GM19452 (cell line): ENCODE measurements at regions not wholly inside any gene's neighbourhood (a gene's known extent, or its start where the extent isn't known, plus 50 kb on each side); places are given as distances from the start of the nearest gene placed in this dataset.

Experiments
- ATAC-seq: cut with Tn5 transposase; IDR thresholded peaks from one replicate; pipeline ENCODE4 v1.9.1; 2021; ENCODE audit not compliant: unreplicated experiment

DNA sequence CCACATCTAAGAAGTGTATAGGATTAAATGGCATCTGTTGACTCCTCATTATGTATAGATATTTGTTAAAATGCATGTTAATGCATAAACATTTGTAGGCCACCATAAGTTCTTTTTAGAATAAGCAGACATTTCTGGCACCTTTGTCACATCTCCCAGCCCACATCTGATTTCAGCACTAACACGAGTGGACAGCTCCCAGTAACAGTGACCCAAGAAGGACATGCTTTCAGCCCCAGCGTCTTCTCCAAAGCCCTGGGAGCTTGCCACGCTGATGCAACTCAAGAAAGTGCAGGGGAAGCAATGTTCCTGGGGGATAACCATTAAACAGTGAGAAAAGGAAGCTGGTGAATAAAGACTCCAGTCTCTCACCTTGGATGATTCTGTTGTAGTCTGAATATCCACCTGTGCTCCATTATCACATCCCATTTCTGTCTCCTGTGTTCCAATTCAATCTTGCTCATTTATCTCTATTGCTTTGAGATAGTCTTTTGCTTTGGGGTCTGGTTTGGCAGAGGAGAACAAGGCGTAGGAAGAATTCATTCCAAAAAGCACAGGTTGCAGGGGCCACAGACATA lies 182.6 kb upstream of the THSD7B start:
- no peak for ATAC-seq

- ATAC-seq: no peak
These were observed 193.0 kb upstream of the THSD7B start for GRCh38 chr2:136572335-136572734.

- ATAC-seq: no peak
These were observed 208.1 kb upstream of the THSD7B start for GRCh38 chr2:136557203-136557602.

DNA sequence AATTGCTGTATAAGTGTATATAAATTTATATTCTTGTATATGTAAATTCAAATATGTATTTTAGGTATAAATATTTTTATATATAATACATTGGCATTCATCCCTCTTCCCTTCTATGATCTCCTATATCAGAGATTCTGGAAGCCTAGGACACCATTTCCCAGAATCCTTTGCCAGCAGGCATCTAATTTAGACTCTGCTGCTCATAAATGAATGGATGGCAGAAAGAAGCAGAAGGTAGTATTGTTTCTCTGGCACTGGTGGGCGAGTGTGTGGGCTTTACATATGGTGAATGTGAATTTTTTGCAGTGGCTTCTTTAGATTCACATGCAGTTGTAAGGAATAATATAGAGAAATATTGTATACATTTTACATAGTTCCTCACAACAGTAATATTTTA lies 215.2 kb upstream of the THSD7B start:
- no peak for ATAC-seq

- ATAC-seq: no peak
These were observed 226.0 kb upstream of the THSD7B start for GRCh38 chr2:136539355-136539754.

GRCh38 chr2:136538489-136538888 lies 226.9 kb upstream of the THSD7B start:
- no peak for ATAC-seq

- no peak for ATAC-seq
These were observed 230.5 kb upstream of the THSD7B start for GRCh38 chr2:136534811-136535210.

GRCh38 chr2:136532171-136532570 lies 233.2 kb upstream of the THSD7B start:
- ATAC-seq: no peak

- no peak for ATAC-seq
These were observed 233.6 kb upstream of the THSD7B start for GRCh38 chr2:136531731-136532130.

DNA sequence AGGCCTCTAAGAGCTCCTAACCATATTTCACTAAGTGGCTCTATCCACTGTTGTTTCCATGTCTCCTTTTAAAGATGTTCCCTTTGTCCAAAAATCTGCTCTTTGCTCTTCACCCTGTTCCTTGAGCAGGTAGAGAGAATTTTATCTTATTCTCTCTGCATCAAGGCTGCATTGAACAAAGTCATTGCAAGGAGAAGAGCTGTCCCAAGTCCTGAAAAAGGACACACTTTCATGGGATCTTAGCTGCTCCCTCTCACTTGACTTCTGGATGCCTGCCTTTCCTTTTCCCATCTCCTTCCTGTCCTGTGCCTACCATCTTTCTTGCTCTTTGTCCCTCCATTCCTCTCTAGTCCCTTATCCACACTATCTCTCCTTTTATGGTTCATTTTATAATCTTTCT lies 235.2 kb upstream of the THSD7B start:
- no peak for ATAC-seq

DNA sequence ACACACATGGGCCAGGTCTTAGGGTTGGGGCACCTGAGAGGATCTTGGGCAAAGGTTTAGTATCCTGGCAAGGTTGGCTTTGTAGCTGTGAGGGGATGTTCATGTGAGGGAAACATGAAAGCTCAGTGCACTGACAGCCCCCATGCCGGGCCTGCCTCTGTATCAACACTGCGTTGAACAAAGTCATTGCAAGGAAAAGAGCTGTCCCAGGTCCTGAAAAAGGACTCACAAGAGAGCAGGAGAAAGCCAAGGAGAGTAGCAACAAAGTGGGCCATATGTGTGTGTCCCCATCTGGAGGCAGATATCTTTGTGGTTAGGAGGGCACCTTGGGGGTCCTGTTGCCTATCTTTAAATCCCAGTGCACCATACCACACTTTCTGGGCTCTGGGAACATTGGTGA lies 237.8 kb upstream of the THSD7B start:
- ATAC-seq: no peak

DNA sequence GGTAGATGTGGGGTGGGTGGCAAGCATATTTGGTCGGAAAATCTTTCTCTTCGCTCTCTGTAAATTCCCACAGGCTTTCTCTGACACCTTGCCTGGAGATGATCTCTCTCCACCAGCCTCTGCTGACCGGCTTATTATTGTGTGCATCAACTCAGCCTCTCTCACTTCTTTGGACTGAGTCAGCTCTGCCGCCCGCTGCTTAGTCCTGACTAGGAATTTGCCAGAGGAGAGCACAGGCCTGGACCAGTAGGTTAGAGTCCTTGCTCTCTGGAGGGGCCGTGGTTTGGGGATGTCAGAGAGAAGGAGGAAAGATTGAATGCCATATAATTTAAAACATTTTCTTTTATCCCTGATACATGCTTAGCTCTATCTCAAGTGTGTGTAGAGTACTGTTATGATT lies 242.6 kb upstream of the THSD7B start:
- no peak for ATAC-seq

DNA sequence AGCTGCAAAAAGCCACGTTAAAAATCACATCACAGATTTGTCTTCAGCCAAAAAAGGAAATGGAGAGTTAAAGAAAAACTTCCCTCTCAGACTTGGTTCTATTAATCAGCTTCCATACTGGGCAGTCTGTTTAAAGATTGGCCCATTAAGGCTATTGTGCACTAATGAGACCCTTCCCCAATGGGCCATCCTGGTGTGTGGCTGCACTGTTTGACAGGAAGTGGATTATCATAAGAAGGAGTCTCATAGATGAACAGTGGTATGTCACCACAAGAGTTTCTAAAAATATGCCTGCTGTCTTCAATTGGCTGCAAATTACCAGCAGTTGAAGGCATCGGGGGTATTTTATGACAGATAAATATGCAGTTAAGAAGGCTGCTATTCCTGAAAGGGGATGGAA lies 247.6 kb upstream of the THSD7B start:
- no peak for ATAC-seq

- ATAC-seq: no peak
These were observed 255.1 kb upstream of the THSD7B start for GRCh38 chr2:136510244-136510643.

GRCh38 chr2:136505462-136505861 lies 259.9 kb upstream of the THSD7B start:
- no peak for ATAC-seq

DNA sequence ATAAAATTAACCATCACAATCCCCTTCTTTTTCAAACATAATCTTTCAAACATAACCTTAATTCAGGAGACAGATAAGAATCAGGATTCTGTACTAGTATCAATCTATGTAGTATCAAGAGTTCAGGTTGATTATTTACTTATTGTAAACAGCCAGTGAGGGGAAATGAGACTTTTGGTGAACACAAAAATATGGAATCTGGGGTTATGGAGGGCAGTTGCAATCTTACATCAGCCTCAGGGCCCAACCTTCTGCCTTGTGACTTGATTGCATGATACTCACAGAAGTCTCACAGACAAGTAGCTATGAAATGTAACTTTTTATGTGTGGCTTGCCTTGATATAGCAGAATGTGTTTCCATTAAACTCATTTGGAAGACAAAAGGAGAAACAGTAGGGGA lies 262.7 kb upstream of the THSD7B start:
- no peak for ATAC-seq

DNA sequence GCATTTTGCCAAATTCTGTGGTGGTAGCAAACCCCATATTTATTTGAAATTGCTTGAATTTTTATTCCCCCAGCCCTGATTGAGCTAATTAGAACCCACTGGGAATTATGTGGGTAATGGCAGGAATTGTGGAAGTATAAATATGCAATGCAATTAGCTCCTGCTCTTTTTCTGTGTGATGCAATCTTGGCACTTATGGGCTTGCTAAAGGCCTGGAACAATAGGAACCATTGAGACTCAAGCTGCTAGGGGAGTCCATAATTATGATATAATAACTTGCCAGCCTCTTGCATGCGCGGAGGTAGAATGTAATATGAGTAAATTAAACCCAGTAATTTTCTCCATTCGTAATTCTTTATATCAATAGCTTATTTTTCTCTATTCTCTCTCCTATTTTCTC lies 267.6 kb upstream of the THSD7B start:
- ATAC-seq: no peak

DNA sequence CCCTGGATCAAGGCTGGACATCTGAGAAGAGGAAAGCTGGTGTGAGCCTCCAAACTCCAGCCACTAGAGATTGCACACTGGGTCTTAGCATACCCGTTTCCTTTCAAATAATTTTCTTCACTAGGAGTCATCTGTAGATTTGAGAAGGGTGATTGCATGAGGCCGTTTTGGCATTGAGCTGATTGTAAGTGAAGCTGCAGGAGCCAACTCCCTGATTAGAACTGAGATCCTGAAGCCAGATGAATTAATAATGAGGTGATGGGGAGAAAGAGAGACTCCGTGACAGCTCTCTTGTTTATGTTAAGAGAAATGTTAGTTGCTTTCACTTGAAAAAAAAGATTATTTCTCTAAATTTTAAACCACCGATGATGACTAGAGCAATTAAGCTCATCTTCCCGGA lies 268.4 kb upstream of the THSD7B start:
- ATAC-seq: no peak

DNA sequence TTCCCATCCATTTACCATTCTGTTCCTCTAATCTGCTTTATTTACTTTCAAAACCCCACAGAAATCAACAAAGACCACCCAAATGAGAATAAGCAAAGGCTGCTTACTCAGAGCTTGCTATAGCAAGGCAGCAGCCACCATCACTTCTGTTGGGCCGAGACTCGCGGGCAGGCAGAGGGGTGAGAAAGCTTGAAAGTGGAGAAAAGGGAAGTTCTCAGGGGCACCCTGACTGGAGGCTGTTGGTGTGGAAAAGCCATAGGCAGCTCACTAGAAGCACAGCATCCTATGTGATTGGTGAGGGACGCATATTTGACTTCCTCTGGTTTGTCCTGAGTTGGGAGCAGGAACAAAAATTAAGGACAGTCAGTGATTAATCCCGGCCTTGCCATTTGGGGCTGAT lies 269.7 kb upstream of the THSD7B start:
- ATAC-seq: no peak

GRCh38 chr2:136492901-136493300 lies 272.4 kb upstream of the THSD7B start:
- no peak for ATAC-seq

DNA sequence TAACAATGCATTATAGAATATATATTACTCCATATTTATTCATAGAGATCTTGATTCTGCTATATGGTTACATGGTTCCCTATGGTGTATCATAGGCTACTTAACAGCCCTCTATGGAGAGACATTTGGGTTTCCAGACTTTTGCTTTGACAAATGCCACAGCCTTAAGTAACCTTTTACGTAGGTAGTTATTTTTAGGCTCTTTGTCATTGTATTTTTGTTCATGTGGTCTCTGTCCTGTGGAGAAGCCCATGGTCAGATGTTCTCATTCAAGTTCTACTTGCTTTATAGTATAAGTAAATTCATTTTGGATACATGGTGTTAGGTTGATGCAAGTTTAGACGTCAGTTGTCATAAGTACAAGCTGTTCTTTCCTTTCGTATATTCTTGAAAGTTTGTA lies 275.2 kb upstream of the THSD7B start:
- ATAC-seq: no peak

DNA sequence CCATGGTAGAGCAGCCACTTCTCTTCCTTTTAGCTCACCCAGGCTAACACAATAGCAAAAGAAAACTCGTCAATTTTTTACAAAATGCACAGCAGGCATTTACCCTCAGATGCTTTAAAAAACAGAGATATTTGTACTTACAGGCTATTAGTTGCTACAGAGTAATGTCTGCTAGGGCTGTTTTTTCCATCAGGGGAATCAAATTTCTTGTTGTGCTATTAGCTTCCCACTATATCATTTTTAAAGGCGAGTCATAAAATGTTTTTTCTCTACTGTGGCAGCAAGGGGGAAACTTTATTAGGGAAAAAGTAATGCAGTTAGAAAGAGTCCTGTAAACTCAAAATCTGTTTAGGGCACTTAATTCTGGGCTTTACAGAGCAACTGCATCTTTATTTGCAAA lies 277.9 kb upstream of the THSD7B start:
- ATAC-seq: no peak

- ATAC-seq: no peak
These were observed 279.2 kb upstream of the THSD7B start for GRCh38 chr2:136486115-136486514.

DNA sequence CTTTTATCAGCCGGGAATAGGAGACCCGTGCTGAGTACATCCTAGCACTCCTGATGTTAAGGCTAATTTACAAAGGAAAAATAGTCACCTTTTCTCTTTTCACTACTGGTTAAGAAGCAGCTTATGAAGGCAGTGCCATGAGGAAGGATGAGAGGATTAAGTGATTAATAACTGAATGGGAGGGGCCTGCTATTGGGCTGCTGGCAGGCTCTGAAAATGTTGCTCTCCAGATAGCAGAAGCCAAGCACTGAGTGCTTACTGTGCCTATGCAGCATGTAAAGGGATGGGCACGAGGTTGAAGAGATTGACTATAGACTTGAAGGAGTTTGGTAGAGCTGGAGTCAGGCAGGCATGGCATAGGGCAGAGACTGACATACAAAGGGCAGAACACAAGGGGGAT lies 282.4 kb upstream of the THSD7B start:
- no peak for ATAC-seq
